T-helper 2 cell (primary cell): ENCODE measurements at regions not wholly inside any gene's neighbourhood (a gene's known extent, or its start where the extent isn't known, plus 50 kb on each side); places are given as distances from the start of the nearest gene placed in this dataset.
"Not testable (repeated sequence)": the region's sequence is repeated elsewhere in the genome, so short reads cannot be mapped to it uniquely, and the experiment has no call there.

ENCODE experiments used
- DNase-seq, 5 experiments: peaks; one replicate each; pipeline versions ENCODE4 v3.0.0 to v3.0.0-alpha.2; 2012 to 2022

GRCh38 chr13:83085186-83085900 lies 796.9 kb downstream of the SLITRK1 start:
- no peak for DNase-seq

- no peak for DNase-seq
Measured at GRCh38 chr13:83077499-83077898, 804.8 kb downstream of the SLITRK1 start.

DNA sequence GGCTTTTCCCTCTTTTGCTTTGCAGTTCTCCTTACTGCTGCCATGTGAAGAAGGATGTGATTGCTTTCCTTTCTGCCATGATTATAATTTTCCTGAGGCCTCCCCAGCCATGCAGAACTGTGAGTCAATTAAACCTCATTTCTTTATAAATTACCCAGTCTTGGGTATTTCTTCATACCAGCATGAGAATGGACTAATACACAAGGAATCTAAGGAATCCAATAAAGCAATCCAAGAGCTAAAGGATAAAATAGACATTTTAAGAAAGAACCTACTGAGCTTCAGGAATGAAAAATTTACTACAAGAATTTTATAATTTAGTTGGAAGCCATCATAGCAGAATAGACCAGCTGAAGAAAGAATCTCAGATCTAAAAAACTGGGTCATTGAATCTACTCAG lies 808.3 kb downstream of the SLITRK1 start:
- not testable (repeated sequence) for DNase-seq

DNA sequence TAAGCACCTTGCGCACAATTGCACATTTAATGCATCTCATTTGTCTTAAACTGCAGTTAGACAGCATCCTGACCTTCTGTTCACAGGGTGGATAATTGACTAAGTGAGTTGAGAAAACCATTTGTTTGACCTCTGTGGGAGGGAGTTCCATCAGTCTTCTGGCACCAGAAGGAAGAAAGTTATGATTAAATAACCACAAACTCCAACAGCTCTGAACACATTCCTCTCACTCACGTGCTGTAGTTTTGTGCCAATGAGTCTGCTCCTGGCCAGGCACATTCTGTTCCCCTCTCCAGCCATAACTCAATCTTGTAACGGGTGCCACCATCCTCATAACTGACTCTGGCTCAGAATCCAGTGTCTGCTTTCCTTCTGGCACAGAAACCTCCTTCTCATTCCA lies 817.2 kb downstream of the SLITRK1 start:
- DNase-seq: no peak

- DNase-seq: no peak
Measured at GRCh38 chr13:83057119-83057518, 825.2 kb downstream of the SLITRK1 start.

DNA sequence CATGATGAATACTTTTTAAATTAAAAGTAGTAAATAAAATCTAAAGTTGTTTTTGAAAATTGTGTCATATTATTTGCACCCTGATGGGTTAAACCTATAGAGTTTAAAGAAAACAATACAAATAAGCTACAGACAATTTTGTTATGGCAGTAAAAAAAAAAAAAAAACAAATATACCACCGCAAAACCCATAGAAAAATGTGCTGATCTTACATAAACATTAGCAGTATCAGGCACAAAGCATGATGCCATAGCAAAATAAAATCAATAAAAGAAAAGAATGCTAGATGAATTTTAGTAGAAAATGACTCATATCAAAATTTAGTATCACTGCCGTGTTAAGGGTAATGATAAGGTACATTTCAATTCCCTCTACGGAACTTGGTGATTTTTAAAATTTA lies 826.0 kb downstream of the SLITRK1 start:
- no peak for DNase-seq

DNA sequence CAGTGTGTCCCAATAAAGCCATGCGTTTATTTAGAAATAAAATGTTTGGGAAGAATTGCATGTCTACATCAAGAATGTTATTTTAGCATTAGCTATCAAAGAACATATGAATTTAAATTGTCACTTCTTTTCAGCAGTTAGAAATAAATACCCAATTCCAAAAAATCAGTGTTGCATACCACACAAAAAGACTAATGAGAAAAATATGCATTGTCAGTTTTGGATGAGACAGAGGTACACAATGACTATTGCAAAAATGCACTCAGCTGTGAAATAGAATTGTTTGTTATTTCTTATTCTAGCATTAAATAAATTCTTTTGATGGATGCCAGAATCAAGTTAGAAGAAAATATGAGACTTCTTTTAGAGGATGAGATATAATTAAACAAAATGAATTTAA lies 833.9 kb downstream of the SLITRK1 start:
- DNase-seq: no peak

GRCh38 chr13:83024955-83025594 lies 857.2 kb downstream of the SLITRK1 start:
- no peak for DNase-seq

DNA sequence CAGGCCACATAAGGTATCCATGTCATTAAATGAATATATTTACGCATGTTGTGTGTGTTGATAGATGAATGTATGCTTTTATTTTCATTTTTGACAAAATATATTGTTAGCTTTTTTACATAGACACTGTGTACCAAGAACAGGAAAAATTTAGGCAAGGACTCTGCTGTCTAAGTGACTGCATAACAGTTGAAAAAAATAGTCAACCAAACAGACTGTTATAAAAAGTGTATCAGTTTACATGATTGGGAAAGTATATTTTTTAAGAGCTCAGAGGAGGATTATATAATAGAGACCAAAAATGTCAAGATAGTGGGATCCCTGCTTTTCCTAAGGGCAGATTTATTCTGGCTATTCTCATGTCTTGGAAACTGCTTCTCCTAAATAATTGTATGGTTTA lies 858.0 kb downstream of the SLITRK1 start:
- DNase-seq: no peak

- DNase-seq: no peak
Measured at GRCh38 chr13:83019986-83020385, 862.3 kb downstream of the SLITRK1 start.

DNA sequence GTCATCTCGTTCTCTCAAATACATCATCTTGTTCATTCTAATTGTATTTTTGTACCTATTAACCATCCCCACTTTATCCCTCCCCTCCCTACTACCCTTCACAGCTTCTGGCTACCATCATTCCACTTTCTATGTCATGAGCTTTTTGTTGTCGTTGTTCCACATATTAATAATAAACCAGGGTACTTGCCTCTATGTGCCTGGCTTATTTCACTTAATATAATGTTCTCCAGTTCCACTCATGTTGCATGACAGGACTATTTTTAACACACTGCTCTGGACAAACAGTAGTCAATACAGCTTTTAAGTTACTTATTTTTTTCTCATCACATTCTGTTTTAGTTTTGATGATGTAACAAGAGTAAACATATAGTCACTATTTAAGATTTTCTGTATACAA lies 872.3 kb downstream of the SLITRK1 start:
- no peak for DNase-seq

- no peak for DNase-seq
Measured at GRCh38 chr13:83008212-83008929, 873.9 kb downstream of the SLITRK1 start.

DNA sequence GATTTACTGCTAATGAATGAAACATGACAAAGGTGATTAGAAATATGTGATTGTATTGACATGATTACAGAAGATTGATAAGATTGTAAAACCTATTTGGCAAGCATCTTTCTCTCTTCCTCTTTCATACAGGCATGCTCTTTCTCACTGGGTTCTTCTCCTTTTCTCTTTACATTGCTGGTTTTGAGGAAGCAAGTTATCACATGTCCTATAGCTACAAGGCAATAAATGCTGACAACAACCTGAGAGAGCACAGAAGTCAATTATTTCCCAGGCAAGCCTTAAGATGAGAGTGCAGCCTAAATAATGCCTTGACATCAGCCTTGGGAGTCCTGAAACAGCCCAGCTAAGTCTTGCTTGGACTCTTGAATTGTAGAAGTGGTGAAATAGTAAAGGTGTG lies 875.0 kb downstream of the SLITRK1 start:
- no peak for DNase-seq

- no peak for DNase-seq
Measured at GRCh38 chr13:83003185-83003584, 879.1 kb downstream of the SLITRK1 start.

DNA sequence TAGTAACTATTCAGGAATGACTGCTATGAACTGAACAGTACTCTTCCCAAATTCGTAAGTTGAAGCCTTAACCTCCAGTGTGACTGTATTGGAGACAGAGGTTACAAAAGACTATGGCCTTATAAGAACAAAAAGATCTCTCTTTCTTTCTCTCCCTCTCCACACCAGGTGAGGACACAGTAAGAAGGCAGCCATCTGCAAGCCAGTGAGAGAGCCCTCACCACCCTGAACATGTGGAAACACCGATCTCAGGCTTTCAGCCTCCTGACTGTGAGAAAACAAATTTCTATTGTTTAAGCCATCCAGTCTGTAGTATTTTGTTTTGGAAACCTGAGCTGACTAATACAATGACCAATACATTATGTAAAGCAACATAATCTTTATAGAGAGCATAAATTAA lies 888.9 kb downstream of the SLITRK1 start:
- no peak for DNase-seq

- DNase-seq: no peak
Measured at GRCh38 chr13:82976499-82976898, 905.8 kb downstream of the SLITRK1 start.

GRCh38 chr13:82963226-82964099 lies 918.8 kb downstream of the SLITRK1 start:
- no peak for DNase-seq

DNA sequence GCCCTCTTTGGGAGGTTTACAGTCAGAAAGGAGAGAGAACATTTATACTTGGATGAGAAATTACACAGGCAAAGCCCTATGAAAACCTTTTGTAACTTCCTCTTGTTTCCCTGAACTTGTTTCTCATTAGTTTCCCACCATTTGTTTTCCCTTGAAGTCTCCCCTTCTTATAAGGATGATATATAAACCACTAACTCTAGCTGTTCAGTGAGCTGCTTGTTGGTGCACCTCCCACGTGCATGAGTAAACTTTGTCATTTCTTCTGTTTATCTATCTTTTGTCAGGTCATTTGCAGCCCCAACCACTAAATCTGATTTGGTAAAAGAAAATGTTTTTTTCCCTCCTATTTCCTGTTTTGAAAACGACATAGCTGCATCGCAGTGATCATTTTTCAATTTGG lies 919.9 kb downstream of the SLITRK1 start:
- no peak for DNase-seq

- DNase-seq: no peak
Measured at GRCh38 chr13:82961757-82962156, 920.5 kb downstream of the SLITRK1 start.

DNA sequence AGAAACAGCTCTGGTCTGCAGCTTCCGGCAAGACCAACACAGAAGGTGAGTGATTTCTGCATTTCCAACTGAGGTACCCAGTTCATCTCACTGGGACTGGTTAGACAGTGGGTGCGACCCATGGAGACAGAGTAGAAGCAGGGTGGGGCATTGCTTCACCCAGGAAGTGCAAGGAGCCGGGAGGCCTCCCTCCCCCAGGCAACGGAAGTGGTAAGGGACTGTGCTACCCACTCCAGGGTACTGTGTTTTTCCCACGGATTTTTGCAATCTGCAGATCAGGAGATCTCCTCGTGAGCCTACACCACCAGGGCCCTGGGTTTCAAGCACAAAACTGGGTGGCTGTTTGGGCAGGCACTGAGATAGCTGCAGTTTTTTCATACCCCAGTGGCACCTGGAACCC lies 929.9 kb downstream of the SLITRK1 start:
- not testable (repeated sequence) for DNase-seq

GRCh38 chr13:82947683-82948082 lies 934.6 kb downstream of the SLITRK1 start:
- no peak for DNase-seq

GRCh38 chr13:82947191-82947621 lies 935.1 kb downstream of the SLITRK1 start:
- DNase-seq: no peak

DNA sequence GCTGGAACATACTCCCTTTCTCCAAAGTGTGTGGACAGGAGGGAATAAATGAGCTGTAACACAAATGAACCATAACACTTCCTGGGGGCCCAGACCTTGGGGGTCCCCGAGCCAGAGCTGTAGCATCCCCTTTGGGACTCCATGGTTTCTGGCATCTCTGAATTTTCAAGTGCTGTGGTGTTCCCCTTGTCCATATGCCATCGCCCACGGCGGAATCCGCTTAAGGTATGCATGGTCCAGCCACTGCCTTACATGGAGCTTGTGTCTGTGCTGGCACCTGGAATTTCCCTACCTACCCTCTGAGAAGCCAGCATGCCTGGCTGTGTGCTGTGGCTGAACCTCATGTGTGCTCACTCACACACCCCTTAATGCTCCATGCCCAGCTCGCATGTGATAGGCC lies 943.6 kb downstream of the SLITRK1 start:
- DNase-seq: no peak
